Loucy (cell line): ENCODE measurements at regions not wholly inside any gene's neighbourhood (a gene's known extent, or its start where the extent isn't known, plus 50 kb on each side); places are given as distances from the start of the nearest gene placed in this dataset.

Source experiments
- H2AFZ ChIP-seq: fragments of 200-600 bp; sonication (generic); 2 replicates; pipeline ENCODE4 v1.6.0; 2016; ENCODE audit warnings: antibody characterized with exemption, mild to moderate bottlenecking, low read length, moderate library complexity
- H3F3A ChIP-seq: fragments of 200-600 bp; 2 replicates; pipeline ENCODE4 v1.6.0; 2016; ENCODE audit warnings: antibody characterized with exemption, low read depth, mild to moderate bottlenecking
- H3K27me3 ChIP-seq: fragments of 200-600 bp; sonication (generic); 2 replicates; pipeline ENCODE4 v1.6.1; 2014; ENCODE audit warnings: low read length, mild to moderate bottlenecking; ENCODE audit not compliant: insufficient read depth, poor library complexity, severe bottlenecking
- H3K36me3 ChIP-seq: fragments of 200-600 bp; sonication (generic); 2 replicates; pipeline ENCODE4 v1.6.1; 2016; ENCODE audit warnings: low read length; ENCODE audit not compliant: insufficient read depth
- H3K4me1 ChIP-seq: fragments of 200-600 bp; sonication (generic); 2 replicates; pipeline ENCODE4 v1.5.1; 2014; ENCODE audit warnings: low read length, mild to moderate bottlenecking; ENCODE audit not compliant: insufficient read depth, poor library complexity, severe bottlenecking
- H3K4me2 ChIP-seq: fragments of 200-600 bp; sonication (generic); 2 replicates; pipeline ENCODE4 v1.6.0; 2014; ENCODE audit warnings: antibody characterized with exemption, low read length, low read depth, mild to moderate bottlenecking; ENCODE audit not compliant: poor library complexity, severe bottlenecking
- H3K4me3 ChIP-seq: fragments of 200-600 bp; sonication (generic); 2 replicates; pipeline ENCODE4 v1.5.1; 2014; ENCODE audit warnings: low read length, mild to moderate bottlenecking, mixed read lengths; ENCODE audit not compliant: poor library complexity, severe bottlenecking
- H3K79me2 ChIP-seq: fragments of 200-600 bp; sonication (generic); 2 replicates; pipeline ENCODE4 v1.6.1; 2014; ENCODE audit warnings: low read length; ENCODE audit not compliant: insufficient read depth
- H3K9ac ChIP-seq: fragments of 200-600 bp; sonication (generic); 2 replicates; pipeline ENCODE4 v1.6.0; 2014; ENCODE audit warnings: mild to moderate bottlenecking, low read depth, low read length, moderate library complexity; ENCODE audit not compliant: poor library complexity, severe bottlenecking
- H3K9me2 ChIP-seq: fragments of 200-600 bp; sonication (generic); replicated peaks from 2 replicates; pipeline ENCODE4 v1.6.1; 2016; ENCODE audit warnings: low read depth, low read length, mixed read lengths
- H3K9me3 ChIP-seq: fragments of 200-600 bp; sonication (generic); 2 replicates; pipeline ENCODE4 v1.6.1; 2014; ENCODE audit warnings: mild to moderate bottlenecking, antibody characterized with exemption, low read length, low read depth; ENCODE audit not compliant: insufficient read depth
- H4K20me1 ChIP-seq: fragments of 200-600 bp; sonication (generic); 2 replicates; pipeline ENCODE4 v1.6.0; 2014; ENCODE audit warnings: antibody characterized with exemption, low read length, mild to moderate bottlenecking; ENCODE audit not compliant: insufficient read depth, poor library complexity, severe bottlenecking
- CTCF ChIP-seq: fragments of 200-600 bp; sonication (generic); conservative IDR thresholded peaks from 2 replicates; pipeline ENCODE4 v1.5.1; 2014; ENCODE audit warnings: mild to moderate bottlenecking, antibody characterized with exemption, low read length
- EZH2phosphoT487 ChIP-seq: fragments of 200-600 bp; IDR thresholded peaks from 2 replicates; pipeline ENCODE4 v1.6.1; 2018; ENCODE audit warnings: antibody characterized with exemption, mild to moderate bottlenecking, moderate library complexity, borderline replicate concordance

DNA sequence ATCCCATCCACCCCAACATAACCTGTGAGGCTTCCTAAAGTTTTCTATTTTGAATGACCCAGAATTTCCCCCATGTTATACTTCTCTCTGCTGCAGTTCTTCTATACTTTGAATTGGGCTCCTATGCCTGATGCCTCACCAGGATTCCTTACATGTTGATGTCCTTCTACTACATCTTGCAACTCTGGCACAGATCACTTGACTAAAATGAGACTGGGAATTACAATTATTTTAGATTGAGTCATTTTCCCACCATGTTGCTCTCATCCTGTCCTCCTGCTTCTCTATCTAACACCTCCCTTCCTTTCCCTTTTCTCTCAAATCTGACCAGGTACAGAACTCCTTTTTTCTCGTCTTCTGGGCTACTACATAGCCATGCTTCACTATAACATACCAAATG is 314.0 kb upstream of the KCNJ16 start:
- H3K36me3 ChIP-seq = no peaks in the 10 kb centered on the region
- no peak overlapping the region for H3K4me3 ChIP-seq
- H3K4me1 ChIP-seq = no peaks in the 10 kb centered on the region
- no peaks in the 10 kb centered on the region for H3F3A ChIP-seq
- H3K9me2 ChIP-seq = no peaks in the 10 kb centered on the region
- no peak overlapping the region for H3K4me2 ChIP-seq
- H3K9me3 ChIP-seq = no peaks in the 10 kb centered on the region
- no peak overlapping the region for H3K9ac ChIP-seq
- TF ChIP-seq CTCF (no peak), EZH2phosphoT487 (no peak)
- H3K27me3 ChIP-seq = no peaks in the 10 kb centered on the region
- H4K20me1 ChIP-seq = no peaks in the 10 kb centered on the region
- H3K79me2 ChIP-seq = no peaks in the 10 kb centered on the region
- H2AFZ ChIP-seq = no peak overlapping the region

GRCh38 chr17:69761767-69762321 is 313.2 kb upstream of the KCNJ16 start:
- no peak overlapping the region for H2AFZ ChIP-seq
- H3K9me3 ChIP-seq = no peaks in the 10 kb centered on the region
- no peak overlapping the region for H3K9ac ChIP-seq
- H3K79me2 ChIP-seq = no peaks in the 10 kb centered on the region
- H3K4me2 ChIP-seq = no peak overlapping the region
- no peaks in the 10 kb centered on the region for H4K20me1 ChIP-seq
- no peaks in the 10 kb centered on the region for H3K36me3 ChIP-seq
- no peaks in the 10 kb centered on the region for H3K4me1 ChIP-seq
- H3F3A ChIP-seq = no peaks in the 10 kb centered on the region
- H3K4me3 ChIP-seq = no peak overlapping the region
- H3K27me3 ChIP-seq = no peaks in the 10 kb centered on the region
- no peak for TF ChIP-seq CTCF
- no peak for TF ChIP-seq EZH2phosphoT487
- H3K9me2 ChIP-seq = no peaks in the 10 kb centered on the region

DNA sequence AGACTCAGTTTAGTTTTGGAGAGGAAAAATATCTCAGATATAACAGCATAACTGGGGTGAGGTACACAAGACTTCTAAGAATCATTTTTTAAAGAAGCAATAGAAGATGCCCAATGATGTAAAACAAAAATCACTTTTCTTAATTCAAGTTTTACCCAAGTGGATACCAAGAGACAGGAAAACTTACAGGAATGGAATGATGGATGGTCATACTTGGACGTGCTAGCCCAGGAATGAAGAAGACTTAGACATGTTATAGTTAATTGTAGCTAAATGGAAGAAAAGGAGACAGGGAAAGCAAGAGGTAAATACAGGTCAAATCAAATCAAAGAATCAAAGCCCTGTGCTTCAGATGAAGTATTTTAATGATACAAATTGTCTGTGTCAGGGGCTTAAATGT is 312.7 kb upstream of the KCNJ16 start:
- no peak overlapping the region for H3K4me3 ChIP-seq
- TF ChIP-seq EZH2phosphoT487 (no peak), CTCF (no peak)
- H3K9me2 ChIP-seq = no peaks in the 10 kb centered on the region
- no peaks in the 10 kb centered on the region for H3K9me3 ChIP-seq
- no peaks in the 10 kb centered on the region for H3K27me3 ChIP-seq
- no peak overlapping the region for H3K4me2 ChIP-seq
- H3K36me3 ChIP-seq = no peaks in the 10 kb centered on the region
- no peak overlapping the region for H2AFZ ChIP-seq
- H3K79me2 ChIP-seq = no peaks in the 10 kb centered on the region
- H3K4me1 ChIP-seq = no peaks in the 10 kb centered on the region
- no peak overlapping the region for H3K9ac ChIP-seq
- H3F3A ChIP-seq = no peaks in the 10 kb centered on the region
- H4K20me1 ChIP-seq = no peaks in the 10 kb centered on the region
